ENCODE measurements at regions not wholly inside any gene's neighbourhood (a gene's known extent, or its start where the extent isn't known, plus 50 kb on each side); places are given as distances from the start of the nearest gene placed in this dataset.

DNA sequence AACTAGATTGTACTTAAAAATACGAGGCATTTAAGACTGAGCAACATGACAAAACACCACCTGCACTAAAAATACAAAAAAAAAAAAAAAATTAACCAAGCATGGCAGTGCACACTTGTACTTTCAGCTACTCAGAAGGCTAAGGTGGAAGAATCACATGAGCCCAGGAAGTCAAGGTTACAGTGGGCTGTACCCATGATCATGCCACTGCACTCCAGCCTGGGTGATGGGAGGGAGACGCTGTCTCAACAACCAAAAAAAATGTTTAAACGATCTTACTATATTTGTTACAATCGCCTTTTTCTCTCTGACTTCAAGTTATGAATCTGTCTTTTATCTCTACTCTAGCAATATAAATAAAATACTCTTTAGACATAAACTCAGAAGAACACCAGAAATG, 1454.3 kb downstream of the MAT2B start:
- Histone ChIP-seq H3K79me2 (ENCODE audit: control insufficient read depth, insufficient read depth, low read length) (no peaks in the 10 kb centered on the region), H3K4me1 (ENCODE audit: control insufficient read depth in 2 of 2, insufficient read depth in 2 of 2, low read length in 2 of 2) (no peaks in the 10 kb centered on the region), H3K36me3 (replicated peaks in 1 of 2; ENCODE audit: control extremely low read depth in 1 of 2, control insufficient read depth in 1 of 2, extremely low read depth in 1 of 2, insufficient read depth in 2 of 2, low read length in 1 of 2) (no peaks in the 10 kb centered on the region), H3K4me2 (replicated peaks; ENCODE audit: low read depth, low read length, poor library complexity, severe bottlenecking) (no peak overlapping the region), H3K27ac (ENCODE audit: low read length in 2 of 2) (no peak overlapping the region), H3K4me3 (ENCODE audit: control extremely low read depth in 1 of 5, extremely low read depth in 1 of 5, insufficient read depth in 1 of 5, low read depth in 2 of 5, low read length in 4 of 5) (no peak overlapping the region), H3K9ac (ENCODE audit: low read length) (no peak overlapping the region), H3K27me3 (replicated peaks in 1 of 4; ENCODE audit: control extremely low read depth in 1 of 4, control insufficient read depth in 3 of 4, insufficient read depth in 4 of 4, low read length in 3 of 4) (no peaks in the 10 kb centered on the region), H2AFZ (ENCODE audit: insufficient read depth, low read depth, low read length, poor library complexity, severe bottlenecking) (no peak overlapping the region), H3K9me3 (ENCODE audit: control extremely low read depth in 1 of 3, control insufficient read depth in 2 of 3, insufficient read depth in 1 of 3, low read length in 2 of 3) (no peaks in the 10 kb centered on the region), H4K20me1 (ENCODE audit: control insufficient read depth, insufficient read depth, low read length, poor library complexity, severe bottlenecking) (no peaks in the 10 kb centered on the region)
- DNase-seq (no peak), ATAC-seq (ENCODE audit: low read depth) (no peak)
- no peaks in the 10 kb centered on the region for H3K27me3 Mint-ChIP-seq
- ChIA-PET POLR2A (no interaction called here), CTCF (no interaction called here)
- H3K4me1 Mint-ChIP-seq = no peaks in the 10 kb centered on the region
- intact Hi-C loops (cut with micrococcal nuclease) = no loop called here
- no peak overlapping the region for H3K27ac Mint-ChIP-seq
- TF ChIP-seq EZH2 (IDR thresholded peaks at IDR 0.05; ENCODE audit: borderline replicate concordance, insufficient read depth, low read depth, low read length, poor library complexity, severe bottlenecking) (no peak), CTCF (IDR thresholded peaks at IDR 0.05) (no peak)
- no peaks in the 10 kb centered on the region for H3K9me3 Mint-ChIP-seq (ENCODE audit: insufficient read depth)
- H3K4me3 Mint-ChIP-seq = no peak overlapping the region
- WGBS (ENCODE audit: insufficient coverage) = no CpG with 5 or more reads among the region's 4 CpGs

DNA sequence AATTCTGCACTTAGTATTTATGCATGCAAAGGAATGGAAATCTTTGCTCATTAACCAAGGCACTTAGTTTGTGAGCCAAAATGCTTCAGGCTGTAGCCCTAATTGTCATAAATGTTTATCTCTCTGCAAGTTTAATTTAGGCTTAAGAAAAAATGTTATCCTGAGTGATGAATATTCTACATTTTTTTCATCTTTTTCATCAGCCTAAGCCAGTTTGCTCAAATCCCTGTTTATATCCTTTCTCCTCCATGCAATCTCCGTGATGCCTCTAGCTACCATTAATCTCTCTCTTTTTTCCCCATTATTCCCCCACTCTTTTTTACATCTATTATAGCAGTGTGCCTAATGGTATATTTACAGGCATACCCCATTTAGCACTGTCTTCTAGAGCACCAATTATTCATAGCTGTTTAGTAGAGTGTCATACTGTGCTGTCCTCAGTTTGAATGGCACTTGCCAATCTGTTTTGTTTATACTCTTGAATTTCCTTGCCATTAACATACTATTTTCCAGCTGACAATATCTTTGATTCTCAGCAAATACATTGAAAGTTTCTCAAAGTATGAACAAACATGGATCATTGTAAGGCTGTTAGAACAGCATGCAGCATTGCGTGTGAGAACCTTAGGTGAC, 1457.0 kb downstream of the MAT2B start:
- no peak for ATAC-seq (ENCODE audit: low read depth)
- H3K27me3 Mint-ChIP-seq = no peaks in the 10 kb centered on the region
- H3K9me3 Mint-ChIP-seq (ENCODE audit: insufficient read depth) = no peaks in the 10 kb centered on the region
- CTCF ChIA-PET = no interaction called here
- H3K4me1 ChIP-seq (ENCODE audit: control insufficient read depth in 2 of 2, insufficient read depth in 2 of 2, low read length in 2 of 2) = no peaks in the 10 kb centered on the region
- H3K9ac ChIP-seq (ENCODE audit: low read length) = no peak overlapping the region
- 80% methylated on average over 1 of the region's 2 CpGs for WGBS (ENCODE audit: insufficient coverage)
- no peaks in the 10 kb centered on the region for H3K9me3 ChIP-seq (ENCODE audit: control extremely low read depth in 1 of 3, control insufficient read depth in 2 of 3, insufficient read depth in 1 of 3, low read length in 2 of 3)
- no peak overlapping the region for H3K4me3 ChIP-seq (ENCODE audit: control extremely low read depth in 1 of 5, extremely low read depth in 1 of 5, insufficient read depth in 1 of 5, low read depth in 2 of 5, low read length in 4 of 5)
- no peaks in the 10 kb centered on the region for H3K4me1 Mint-ChIP-seq
- POLR2A ChIA-PET = no interaction called here
- H3K4me3 Mint-ChIP-seq = no peak overlapping the region
- no peak overlapping the region for H3K27ac Mint-ChIP-seq
- DNase-seq = no peak
- no peaks in the 10 kb centered on the region for H3K36me3 ChIP-seq (replicated peaks in 1 of 2; ENCODE audit: control extremely low read depth in 1 of 2, control insufficient read depth in 1 of 2, extremely low read depth in 1 of 2, insufficient read depth in 2 of 2, low read length in 1 of 2)
- no peaks in the 10 kb centered on the region for H4K20me1 ChIP-seq (ENCODE audit: control insufficient read depth, insufficient read depth, low read length, poor library complexity, severe bottlenecking)
- no peak overlapping the region for H2AFZ ChIP-seq (ENCODE audit: insufficient read depth, low read depth, low read length, poor library complexity, severe bottlenecking)
- H3K79me2 ChIP-seq (ENCODE audit: control insufficient read depth, insufficient read depth, low read length) = no peaks in the 10 kb centered on the region
- TF ChIP-seq CTCF (IDR thresholded peaks at IDR 0.05) (no peak), EZH2 (IDR thresholded peaks at IDR 0.05; ENCODE audit: borderline replicate concordance, insufficient read depth, low read depth, low read length, poor library complexity, severe bottlenecking) (no peak)
- intact Hi-C loops (cut with micrococcal nuclease) = no loop called here
- no peak overlapping the region for H3K4me2 ChIP-seq (replicated peaks; ENCODE audit: low read depth, low read length, poor library complexity, severe bottlenecking)
- H3K27ac ChIP-seq (ENCODE audit: low read length in 2 of 2) = no peak overlapping the region
- no peaks in the 10 kb centered on the region for H3K27me3 ChIP-seq (replicated peaks in 1 of 4; ENCODE audit: control extremely low read depth in 1 of 4, control insufficient read depth in 3 of 4, insufficient read depth in 4 of 4, low read length in 3 of 4)
